DND-41 (cell line): ENCODE measurements at regions not wholly inside any gene's neighbourhood (a gene's known extent, or its start where the extent isn't known, plus 50 kb on each side); places are given as distances from the start of the nearest gene placed in this dataset.

Experiments used
- ATAC-seq: fragments of 200-7000 bp; cut with Tn5 transposase; 3 replicates; pipeline ENCODE4 v1.9.1; 2021; ENCODE audit warnings: low read depth; ENCODE audit not compliant: insufficient read depth
- DNase-seq: peaks from one replicate; pipeline ENCODE4 v3.0.0-alpha.2; 2020
- H2AFZ ChIP-seq: 2 replicates; pipeline ENCODE4 v1.6.0; 2012; ENCODE audit warnings: low read depth, low read length
- H3K27ac ChIP-seq: 2 replicates; pipeline ENCODE4 v1.5.1; 2012; ENCODE audit warnings: low read length, inconsistent platforms
- H3K27me3 ChIP-seq: fragments of 200-600 bp; sonication (generic); 2 replicates; pipeline ENCODE4 v1.6.0; 2012; ENCODE audit warnings: low read length, mild to moderate bottlenecking, inconsistent platforms; ENCODE audit not compliant: insufficient read depth, poor library complexity
- H3K36me3 ChIP-seq: 2 replicates; pipeline ENCODE4 v1.5.1; 2012; ENCODE audit warnings: low read length, inconsistent platforms; ENCODE audit not compliant: insufficient read depth
- H3K4me1 ChIP-seq: 2 replicates; pipeline ENCODE4 v1.5.1; 2012; ENCODE audit warnings: mild to moderate bottlenecking, low read length; ENCODE audit not compliant: insufficient read depth
- H3K4me2 ChIP-seq: 2 replicates; pipeline ENCODE4 v1.6.0; 2012; ENCODE audit warnings: mild to moderate bottlenecking, moderate library complexity, low read length, inconsistent platforms; ENCODE audit not compliant: insufficient read depth
- H3K4me3 ChIP-seq, 2 experiments: fragments of 200-600 bp in 1 of 2; shearing (Covaris generic) in 1 of 2; 2 replicates each; pipeline ENCODE4 v1.5.1; 2012 to 2016; ENCODE audit warnings: inconsistent platforms in 2 of 2, low read length in 2 of 2, mild to moderate bottlenecking in 2 of 2, low read depth in 1 of 2, moderate library complexity in 1 of 2
- H3K79me2 ChIP-seq: 2 replicates; pipeline ENCODE4 v1.6.0; 2012; ENCODE audit warnings: low read length, inconsistent platforms; ENCODE audit not compliant: insufficient read depth
- H3K9ac ChIP-seq: 2 replicates; pipeline ENCODE4 v1.6.0; 2012; ENCODE audit warnings: low read depth, mild to moderate bottlenecking, inconsistent platforms, low read length, moderate library complexity
- H3K9me3 ChIP-seq: 2 replicates; pipeline ENCODE4 v1.5.1; 2012; ENCODE audit warnings: low read length, moderate library complexity, mild to moderate bottlenecking, inconsistent platforms; ENCODE audit not compliant: insufficient read depth, severe bottlenecking
- H4K20me1 ChIP-seq: 2 replicates; pipeline ENCODE4 v1.6.0; 2012; ENCODE audit warnings: low read length; ENCODE audit not compliant: insufficient read depth
- CTCF ChIP-seq: IDR thresholded peaks from 2 replicates; pipeline ENCODE4 v1.5.1; 2012; ENCODE audit warnings: borderline replicate concordance, low read length, moderate library complexity, mild to moderate bottlenecking; ENCODE audit not compliant: poor library complexity, severe bottlenecking; ENCODE audit errors: extremely low read depth
- EZH2 ChIP-seq: IDR thresholded peaks from 3 replicates; pipeline ENCODE4 v1.6.1; 2012; ENCODE audit warnings: borderline replicate concordance, low read depth, mild to moderate bottlenecking, moderate library complexity, low read length, inconsistent platforms; ENCODE audit not compliant: severe bottlenecking

GRCh38 chr5:53825926-53826325 is 265.5 kb downstream of the NDUFS4 start:
- Histone ChIP-seq H3K4me2 (no peak overlapping the region), H3K36me3 (no peaks in the 10 kb centered on the region), H4K20me1 (no peaks in the 10 kb centered on the region), H3K27me3 (no peaks in the 10 kb centered on the region), H3K9me3 (no peaks in the 10 kb centered on the region), H3K27ac (no peak overlapping the region), H2AFZ (no peak overlapping the region), H3K9ac (no peak overlapping the region), H3K4me1 (no peaks in the 10 kb centered on the region), H3K79me2 (no peaks in the 10 kb centered on the region), H3K4me3 (no peak overlapping the region)
- no peak for ATAC-seq
- TF ChIP-seq EZH2 (no peak), CTCF (no peak)
- no peak for DNase-seq

GRCh38 chr5:53826504-53826903 is 266.1 kb downstream of the NDUFS4 start:
- DNase-seq (no peak), ATAC-seq (no peak)
- H3K4me1 ChIP-seq, result no peaks in the 10 kb centered on the region
- H3K27me3 ChIP-seq, result no peaks in the 10 kb centered on the region
- no peaks in the 10 kb centered on the region for H3K79me2 ChIP-seq
- H2AFZ ChIP-seq, result no peak overlapping the region
- TF ChIP-seq EZH2 (no peak), CTCF (no peak)
- no peaks in the 10 kb centered on the region for H4K20me1 ChIP-seq
- no peak overlapping the region for H3K4me3 ChIP-seq
- H3K4me2 ChIP-seq, result no peak overlapping the region
- H3K27ac ChIP-seq, result no peak overlapping the region
- no peaks in the 10 kb centered on the region for H3K9me3 ChIP-seq
- H3K36me3 ChIP-seq, result no peaks in the 10 kb centered on the region
- no peak overlapping the region for H3K9ac ChIP-seq

DNA sequence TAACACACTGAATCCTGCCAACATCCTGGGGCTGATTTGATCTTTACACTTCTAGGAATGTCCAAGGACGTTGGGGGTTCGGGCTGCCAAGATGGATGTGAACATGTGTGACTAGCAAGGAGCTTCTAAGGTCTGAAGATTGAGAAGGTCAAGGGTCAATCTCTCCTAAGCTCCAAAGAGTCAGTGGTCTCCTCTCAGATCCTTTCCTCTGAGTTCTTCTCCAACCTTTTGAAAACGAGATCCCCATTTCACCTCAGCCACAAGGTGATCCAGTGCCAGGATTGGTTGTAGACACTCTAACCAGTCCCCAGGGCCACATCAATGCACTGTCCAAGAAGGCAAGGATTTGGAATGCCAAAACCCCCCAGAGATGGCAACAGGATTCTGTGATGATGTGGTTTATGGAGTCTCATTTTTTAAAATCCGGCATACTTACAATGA is 266.8 kb downstream of the NDUFS4 start:
- no peak overlapping the region for H3K9ac ChIP-seq
- H3K4me2 ChIP-seq, result no peak overlapping the region
- H3K4me1 ChIP-seq, result no peaks in the 10 kb centered on the region
- H3K36me3 ChIP-seq, result no peaks in the 10 kb centered on the region
- no peak overlapping the region for H2AFZ ChIP-seq
- H3K27me3 ChIP-seq, result no peaks in the 10 kb centered on the region
- TF ChIP-seq EZH2 (no peak), CTCF (no peak)
- ATAC-seq (no peak), DNase-seq (no peak)
- no peak overlapping the region for H3K27ac ChIP-seq
- H3K9me3 ChIP-seq, result no peaks in the 10 kb centered on the region
- H4K20me1 ChIP-seq, result no peaks in the 10 kb centered on the region
- no peaks in the 10 kb centered on the region for H3K79me2 ChIP-seq
- no peak overlapping the region for H3K4me3 ChIP-seq

DNA sequence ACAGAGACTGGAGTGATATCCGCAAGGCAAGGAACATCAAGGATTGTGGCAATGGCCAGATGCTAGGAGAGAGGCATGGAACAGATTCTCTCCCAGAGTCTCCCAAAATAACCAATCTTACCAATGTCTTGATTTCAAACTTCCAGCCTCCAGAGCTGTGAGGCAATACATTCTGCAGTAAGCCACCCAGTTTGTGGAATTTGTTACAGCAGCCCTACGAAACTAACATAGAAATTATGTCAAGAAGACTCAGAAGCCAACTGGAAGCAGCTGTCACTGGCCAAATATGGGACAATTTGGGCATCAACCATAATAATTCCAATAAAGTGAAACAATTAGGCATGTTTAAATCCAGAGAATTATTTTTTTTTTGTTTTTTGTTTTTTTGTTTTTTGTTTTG is 271.1 kb downstream of the NDUFS4 start:
- no peak for TF ChIP-seq EZH2
- TF ChIP-seq CTCF, result no peak
- Histone ChIP-seq H3K9ac (no peak overlapping the region), H2AFZ (no peak overlapping the region), H3K4me1 (no peaks in the 10 kb centered on the region), H3K79me2 (no peaks in the 10 kb centered on the region), H3K27me3 (no peaks in the 10 kb centered on the region), H3K27ac (no peak overlapping the region), H3K4me3 (no peak overlapping the region), H3K36me3 (no peaks in the 10 kb centered on the region), H3K4me2 (no peak overlapping the region), H3K9me3 (no peaks in the 10 kb centered on the region), H4K20me1 (no peaks in the 10 kb centered on the region)
- no peak for DNase-seq
- ATAC-seq, result no peak
